ENCODE measurements at regions not wholly inside any gene's neighbourhood (a gene's known extent, or its start where the extent isn't known, plus 50 kb on each side); places are given as distances from the start of the nearest gene placed in this dataset.

GRCh38 chr13:70708775-70709174 lies 600.5 kb upstream of the KLHL1 start:
- TF ChIP-seq, protein P1, sequence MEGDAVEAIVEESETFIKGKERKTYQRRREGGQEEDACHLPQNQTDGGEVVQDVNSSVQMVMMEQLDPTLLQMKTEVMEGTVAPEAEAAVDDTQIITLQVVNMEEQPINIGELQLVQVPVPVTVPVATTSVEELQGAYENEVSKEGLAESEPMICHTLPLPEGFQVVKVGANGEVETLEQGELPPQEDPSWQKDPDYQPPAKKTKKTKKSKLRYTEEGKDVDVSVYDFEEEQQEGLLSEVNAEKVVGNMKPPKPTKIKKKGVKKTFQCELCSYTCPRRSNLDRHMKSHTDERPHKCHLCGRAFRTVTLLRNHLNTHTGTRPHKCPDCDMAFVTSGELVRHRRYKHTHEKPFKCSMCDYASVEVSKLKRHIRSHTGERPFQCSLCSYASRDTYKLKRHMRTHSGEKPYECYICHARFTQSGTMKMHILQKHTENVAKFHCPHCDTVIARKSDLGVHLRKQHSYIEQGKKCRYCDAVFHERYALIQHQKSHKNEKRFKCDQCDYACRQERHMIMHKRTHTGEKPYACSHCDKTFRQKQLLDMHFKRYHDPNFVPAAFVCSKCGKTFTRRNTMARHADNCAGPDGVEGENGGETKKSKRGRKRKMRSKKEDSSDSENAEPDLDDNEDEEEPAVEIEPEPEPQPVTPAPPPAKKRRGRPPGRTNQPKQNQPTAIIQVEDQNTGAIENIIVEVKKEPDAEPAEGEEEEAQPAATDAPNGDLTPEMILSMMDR (conservative IDR thresholded peaks at IDR 0.05; ENCODE audit: low read length): no peak
- no peak for TF ChIP-seq EZH2phosphoT487 (IDR thresholded peaks at IDR 0.05; ENCODE audit: borderline replicate concordance)

Measured in Loucy (cell line).